Smooth muscle cell (in vitro differentiated cells): ENCODE measurements at regions not wholly inside any gene's neighbourhood (a gene's known extent, or its start where the extent isn't known, plus 50 kb on each side); places are given as distances from the start of the nearest gene placed in this dataset.

Experiments
- DNase-seq: peaks from one replicate; lab custom pipeline; 2025; ENCODE audit not compliant: unreplicated experiment; lab: John Stamatoyannopoulos, UW
- H2AFZ ChIP-seq: fragments of 200-600 bp; sonication (generic); 2 replicates; pipeline ENCODE4 v1.6.0; 2016; ENCODE audit warnings: antibody characterized with exemption, low read depth, mild to moderate bottlenecking
- H3F3A ChIP-seq: fragments of 200-600 bp; sonication (generic); 2 replicates; pipeline ENCODE4 v1.6.0; 2017; ENCODE audit warnings: antibody characterized with exemption, low read depth
- H3K27ac ChIP-seq: fragments of 200-600 bp; sonication (generic); 2 replicates; pipeline ENCODE4 v1.5.1; 2016; ENCODE audit warnings: low read depth, mild to moderate bottlenecking
- H3K27me3 ChIP-seq: fragments of 200-600 bp; sonication (generic); 2 replicates; pipeline ENCODE4 v1.6.1; 2016; ENCODE audit warnings: low read depth, mild to moderate bottlenecking
- H3K36me3 ChIP-seq: fragments of 200-600 bp; sonication (generic); 2 replicates; pipeline ENCODE4 v1.5.1; 2016; ENCODE audit warnings: low read depth
- H3K4me1 ChIP-seq: fragments of 200-600 bp; sonication (generic); 2 replicates; pipeline ENCODE4 v1.5.1; 2016; ENCODE audit warnings: low read depth
- H3K4me2 ChIP-seq: fragments of 200-600 bp; sonication (generic); 2 replicates; pipeline ENCODE4 v1.6.0; 2016; ENCODE audit warnings: mild to moderate bottlenecking
- H3K4me3 ChIP-seq: fragments of 200-600 bp; sonication (generic); 2 replicates; pipeline ENCODE4 v1.5.1; 2016; ENCODE audit warnings: mild to moderate bottlenecking
- H3K79me2 ChIP-seq: fragments of 200-600 bp; sonication (generic); 2 replicates; pipeline ENCODE4 v1.6.0; 2016; ENCODE audit warnings: low read depth, mild to moderate bottlenecking
- H3K9ac ChIP-seq: fragments of 200-600 bp; sonication (generic); 2 replicates; pipeline ENCODE4 v1.6.0; 2016; ENCODE audit warnings: low read depth
- H3K9me3 ChIP-seq: fragments of 200-600 bp; sonication (generic); replicated peaks from 2 replicates; pipeline ENCODE4 v1.5.1; 2016; ENCODE audit warnings: low read depth
- H4K20me1 ChIP-seq: fragments of 200-600 bp; sonication (generic); 2 replicates; pipeline ENCODE4 v1.6.0; 2016; ENCODE audit warnings: low read depth
- WGBS: methylation state at CpG from one replicate; pipeline ENCODE4 v1.1.7; 2016; ENCODE audit warnings: low lambda C conversion rate; 5-methylcytosine and 5-hydroxymethylcytosine counted together
- TF ChIP-seq, protein P1 (sequence below): fragments of 200-600 bp; sonication (generic); IDR thresholded peaks from 2 replicates; pipeline ENCODE4 v1.5.1; 2017; ENCODE audit warnings: borderline replicate concordance, mild to moderate bottlenecking, antibody characterized with exemption; ENCODE audit not compliant: insufficient read depth, poor library complexity, severe bottlenecking

DNA sequence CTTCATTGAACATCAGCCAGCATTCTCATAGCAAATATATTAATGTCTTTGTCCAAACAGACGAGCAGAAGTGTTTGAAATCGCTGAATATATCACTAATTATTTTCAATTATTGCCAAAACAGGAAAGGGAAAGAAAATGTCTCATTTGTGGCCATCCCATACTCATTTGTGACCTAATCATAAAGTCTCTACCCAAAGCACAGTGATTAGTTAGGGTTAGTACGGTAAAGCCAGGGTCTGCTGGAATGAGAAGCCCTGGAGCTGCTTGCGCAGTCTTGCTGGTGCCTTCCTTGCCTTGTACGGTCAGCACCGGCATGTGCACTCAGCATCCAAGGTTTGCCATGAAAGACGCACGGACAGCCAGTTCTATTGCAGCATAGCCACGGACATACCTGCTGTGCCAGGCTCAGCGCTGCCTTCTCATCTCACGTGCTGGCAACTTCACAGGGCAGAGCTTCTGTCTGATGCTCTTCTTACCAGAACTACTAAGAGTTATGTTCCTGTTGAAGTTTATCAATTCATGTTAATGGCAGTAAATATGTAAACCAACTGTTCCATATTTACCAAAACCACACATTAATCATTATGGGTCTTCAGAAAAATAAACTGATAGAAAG is 74.7 kb upstream of the POU2AF2 start:
- H3K4me2 ChIP-seq = no peak overlapping the region
- H3K4me1 ChIP-seq = no peaks in the 10 kb centered on the region
- H3K9me3 ChIP-seq = no peaks in the 10 kb centered on the region
- H3K4me3 ChIP-seq = no peak overlapping the region
- no peaks in the 10 kb centered on the region for H3K27me3 ChIP-seq
- no peak overlapping the region for H2AFZ ChIP-seq
- no peaks in the 10 kb centered on the region for H3K79me2 ChIP-seq
- TF ChIP-seq, protein P1, sequence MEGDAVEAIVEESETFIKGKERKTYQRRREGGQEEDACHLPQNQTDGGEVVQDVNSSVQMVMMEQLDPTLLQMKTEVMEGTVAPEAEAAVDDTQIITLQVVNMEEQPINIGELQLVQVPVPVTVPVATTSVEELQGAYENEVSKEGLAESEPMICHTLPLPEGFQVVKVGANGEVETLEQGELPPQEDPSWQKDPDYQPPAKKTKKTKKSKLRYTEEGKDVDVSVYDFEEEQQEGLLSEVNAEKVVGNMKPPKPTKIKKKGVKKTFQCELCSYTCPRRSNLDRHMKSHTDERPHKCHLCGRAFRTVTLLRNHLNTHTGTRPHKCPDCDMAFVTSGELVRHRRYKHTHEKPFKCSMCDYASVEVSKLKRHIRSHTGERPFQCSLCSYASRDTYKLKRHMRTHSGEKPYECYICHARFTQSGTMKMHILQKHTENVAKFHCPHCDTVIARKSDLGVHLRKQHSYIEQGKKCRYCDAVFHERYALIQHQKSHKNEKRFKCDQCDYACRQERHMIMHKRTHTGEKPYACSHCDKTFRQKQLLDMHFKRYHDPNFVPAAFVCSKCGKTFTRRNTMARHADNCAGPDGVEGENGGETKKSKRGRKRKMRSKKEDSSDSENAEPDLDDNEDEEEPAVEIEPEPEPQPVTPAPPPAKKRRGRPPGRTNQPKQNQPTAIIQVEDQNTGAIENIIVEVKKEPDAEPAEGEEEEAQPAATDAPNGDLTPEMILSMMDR = no peak
- H3K27ac ChIP-seq = no peak overlapping the region
- DNase-seq = no peak
- no peaks in the 10 kb centered on the region for H3K36me3 ChIP-seq
- no peaks in the 10 kb centered on the region for H4K20me1 ChIP-seq
- no peaks in the 10 kb centered on the region for H3F3A ChIP-seq
- WGBS = 95% methylated on average over 11 of the region's 11 CpGs
- H3K9ac ChIP-seq = no peak overlapping the region

DNA sequence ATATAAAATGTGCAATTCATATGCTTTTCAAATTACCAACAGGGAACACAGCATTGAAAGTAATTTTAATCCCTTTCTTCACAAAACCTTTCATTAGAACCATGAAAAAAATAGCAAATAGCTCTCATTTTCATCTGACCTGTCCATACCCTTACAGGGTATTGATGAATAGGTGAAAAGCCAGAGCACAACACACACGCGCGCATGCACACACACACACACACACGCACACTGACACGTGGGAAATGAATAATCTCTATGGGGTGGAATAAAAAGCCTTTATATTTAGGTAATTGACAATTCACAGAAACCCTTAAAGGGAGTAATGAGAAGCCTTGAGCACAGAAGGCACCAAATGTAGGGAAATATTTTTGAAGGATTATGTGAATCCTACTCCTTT is 76.2 kb upstream of the POU2AF2 start:
- Histone ChIP-seq H3K9ac (no peak overlapping the region), H3K4me1 (no peaks in the 10 kb centered on the region), H4K20me1 (no peaks in the 10 kb centered on the region), H3K36me3 (no peaks in the 10 kb centered on the region), H3K79me2 (no peaks in the 10 kb centered on the region), H3K27ac (no peak overlapping the region), H3K27me3 (no peaks in the 10 kb centered on the region), H3K4me3 (no peak overlapping the region), H3K9me3 (no peaks in the 10 kb centered on the region), H2AFZ (no peak overlapping the region), H3F3A (no peaks in the 10 kb centered on the region), H3K4me2 (no peak overlapping the region)
- 95% methylated on average over 5 of the region's 5 CpGs for WGBS
- DNase-seq = no peak
- TF ChIP-seq, protein P1 = no peak

DNA sequence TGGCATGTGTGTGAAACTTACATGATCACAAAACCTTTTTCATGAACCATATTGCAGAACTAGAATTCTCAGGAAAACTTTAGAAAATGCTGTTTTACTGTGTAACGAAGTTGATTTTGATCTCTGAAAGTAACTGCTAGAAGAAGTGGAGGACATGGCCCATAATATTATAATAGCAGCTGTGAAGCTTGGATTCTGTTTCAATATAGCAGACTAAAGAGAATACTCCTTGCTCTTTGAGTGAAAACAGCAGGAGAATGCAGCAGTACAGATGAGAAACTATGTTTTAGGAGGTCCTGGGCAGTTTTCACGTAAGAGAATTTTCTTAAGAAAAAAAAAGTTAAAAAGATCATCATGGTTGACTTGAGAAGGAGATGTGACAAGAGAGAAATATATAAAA is 76.7 kb upstream of the POU2AF2 start:
- Histone ChIP-seq H3K27me3 (no peaks in the 10 kb centered on the region), H3K27ac (no peak overlapping the region), H3K79me2 (no peaks in the 10 kb centered on the region), H3K4me1 (no peaks in the 10 kb centered on the region), H3K4me3 (no peak overlapping the region), H3K36me3 (no peaks in the 10 kb centered on the region), H4K20me1 (no peaks in the 10 kb centered on the region), H3K4me2 (no peak overlapping the region), H3F3A (no peaks in the 10 kb centered on the region), H3K9ac (no peak overlapping the region), H3K9me3 (no peaks in the 10 kb centered on the region), H2AFZ (no peak overlapping the region)
- TF ChIP-seq, protein P1 = no peak
- WGBS = 86% methylated on average over 2 of the region's 2 CpGs
- DNase-seq = no peak

DNA sequence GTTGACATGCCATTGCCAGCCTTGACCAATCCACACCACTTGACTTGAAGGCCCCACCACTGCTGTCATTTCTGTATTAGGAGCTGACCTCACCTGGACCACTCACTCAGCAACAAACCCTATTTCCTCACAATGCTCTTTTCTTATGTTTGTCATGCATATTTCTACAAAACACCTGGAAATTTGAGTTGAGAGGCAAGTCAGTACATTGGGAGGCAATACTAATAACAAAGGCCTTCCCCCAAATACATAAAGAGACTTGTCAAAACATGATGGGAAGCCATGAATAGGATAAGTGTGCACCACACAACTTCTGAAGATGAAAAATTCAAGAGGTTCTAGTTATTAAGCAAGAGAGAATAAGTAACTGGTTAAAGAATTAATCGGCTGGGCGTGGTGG is 77.9 kb upstream of the POU2AF2 start:
- no peak overlapping the region for H3K27ac ChIP-seq
- 89% methylated on average over 2 of the region's 2 CpGs for WGBS
- H3K27me3 ChIP-seq = no peaks in the 10 kb centered on the region
- H2AFZ ChIP-seq = no peak overlapping the region
- no peaks in the 10 kb centered on the region for H3K36me3 ChIP-seq
- H3K9ac ChIP-seq = no peak overlapping the region
- no peaks in the 10 kb centered on the region for H3F3A ChIP-seq
- no peaks in the 10 kb centered on the region for H3K4me1 ChIP-seq
- no peak for DNase-seq
- H3K4me2 ChIP-seq = no peak overlapping the region
- H4K20me1 ChIP-seq = no peaks in the 10 kb centered on the region
- H3K79me2 ChIP-seq = no peaks in the 10 kb centered on the region
- no peaks in the 10 kb centered on the region for H3K9me3 ChIP-seq
- TF ChIP-seq, protein P1 = no peak
- H3K4me3 ChIP-seq = no peak overlapping the region
